GM19397 (cell line): ENCODE measurements at regions not wholly inside any gene's neighbourhood (a gene's known extent, or its start where the extent isn't known, plus 50 kb on each side); places are given as distances from the start of the nearest gene placed in this dataset.
"Not testable (repeated sequence)": the region's sequence is repeated elsewhere in the genome, so short reads cannot be mapped to it uniquely, and the experiment has no call there.

ENCODE experiments used
- ATAC-seq: cut with Tn5 transposase; IDR thresholded peaks from one replicate; pipeline ENCODE4 v1.9.1; 2021; ENCODE audit warnings: mild to moderate bottlenecking, moderate library complexity; ENCODE audit not compliant: unreplicated experiment

DNA sequence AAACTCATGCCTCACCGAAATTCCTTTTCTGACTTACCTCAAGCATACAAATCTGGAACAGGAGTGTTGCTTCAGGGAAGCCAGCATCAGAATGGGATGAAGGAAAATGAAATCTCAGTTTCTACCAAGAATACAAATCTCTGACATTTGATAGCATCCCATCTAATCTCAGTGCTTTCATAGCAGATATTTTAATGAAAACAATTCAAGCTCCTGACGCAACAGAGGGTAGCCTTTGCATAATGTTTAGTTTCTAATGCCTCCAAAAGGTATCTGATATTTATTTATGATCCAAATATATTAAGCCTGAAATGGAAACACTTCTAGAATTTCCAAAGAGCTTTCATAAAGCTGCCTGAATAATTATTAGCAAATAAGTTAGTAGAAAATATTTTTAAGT lies 251.4 kb downstream of the DEPDC1B start:
- no peak for ATAC-seq

DNA sequence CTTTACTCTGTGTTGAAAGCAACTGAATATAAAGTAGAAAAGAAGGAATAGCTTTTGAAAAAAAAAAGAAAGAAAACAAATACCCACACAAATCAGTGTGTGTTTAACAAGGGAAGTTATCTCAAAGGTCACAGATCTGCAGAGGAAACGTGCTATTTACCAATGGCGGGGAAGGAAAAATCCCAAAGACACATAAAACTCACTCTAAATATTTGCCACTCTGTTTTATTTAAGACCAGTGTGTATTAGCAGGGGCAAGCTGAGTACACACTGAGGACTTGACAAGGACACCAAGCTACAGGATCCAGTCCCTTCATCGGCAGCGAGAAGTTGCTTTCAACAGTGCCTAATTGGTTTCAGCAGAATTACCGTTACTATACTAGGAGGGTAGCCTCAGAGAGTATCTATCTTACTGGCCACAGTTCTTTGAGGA lies 252.5 kb downstream of the DEPDC1B start:
- ATAC-seq: no peak

DNA sequence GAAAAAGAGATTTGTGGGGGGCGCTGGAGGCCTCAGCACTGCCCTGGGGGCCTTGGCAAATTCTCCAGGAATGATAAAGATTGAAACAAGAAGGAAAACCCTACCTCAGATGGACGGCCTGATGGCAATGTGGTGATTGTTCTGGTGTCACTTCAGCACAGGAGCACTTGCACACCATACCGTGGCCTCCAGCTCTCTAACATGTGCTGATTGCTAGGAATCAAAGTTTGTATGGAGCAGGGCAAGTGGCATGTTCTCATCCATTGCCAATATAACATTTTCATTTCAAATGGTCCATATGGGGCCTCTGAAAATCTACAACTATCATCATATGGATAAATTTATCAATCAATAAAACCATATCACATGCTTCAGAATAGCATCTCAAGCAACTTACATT lies 253.0 kb downstream of the DEPDC1B start:
- no peak for ATAC-seq

DNA sequence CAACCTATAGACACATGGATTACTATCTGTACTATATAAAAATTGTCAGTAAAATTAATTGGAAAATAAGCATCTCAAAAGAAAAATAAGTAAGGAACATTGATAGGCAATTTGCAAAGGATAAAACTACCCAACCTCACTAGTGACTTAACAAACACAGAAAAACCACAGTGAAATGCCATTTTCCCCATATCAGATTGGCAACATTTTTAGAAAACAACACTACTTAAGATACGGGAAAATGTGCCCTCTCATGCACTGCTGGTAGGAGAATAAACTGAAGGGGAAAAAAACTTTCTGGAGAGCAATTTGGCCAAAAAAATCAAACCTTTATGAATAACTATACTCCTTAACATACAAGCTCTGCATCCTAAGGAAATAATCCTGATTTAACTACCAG lies 254.0 kb downstream of the DEPDC1B start:
- no peak for ATAC-seq

DNA sequence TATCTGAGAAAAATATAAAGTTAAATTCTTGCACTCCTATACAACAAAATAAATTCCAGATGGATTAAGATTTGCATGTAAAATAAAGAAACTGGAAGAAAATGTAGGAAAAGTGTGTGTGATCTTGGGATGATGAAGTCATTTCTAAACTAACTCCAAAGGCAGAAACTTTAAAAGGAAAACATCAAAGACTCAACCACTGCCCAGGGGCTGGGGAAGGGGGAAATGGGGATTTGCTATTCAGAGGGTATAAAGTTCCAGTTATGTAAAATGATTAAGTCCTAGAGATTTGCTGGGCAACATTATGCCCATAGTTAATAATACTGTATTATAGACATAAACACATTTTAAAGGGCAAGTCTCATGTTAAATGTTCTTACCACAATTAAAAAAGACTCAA lies 254.5 kb downstream of the DEPDC1B start:
- no peak for ATAC-seq

DNA sequence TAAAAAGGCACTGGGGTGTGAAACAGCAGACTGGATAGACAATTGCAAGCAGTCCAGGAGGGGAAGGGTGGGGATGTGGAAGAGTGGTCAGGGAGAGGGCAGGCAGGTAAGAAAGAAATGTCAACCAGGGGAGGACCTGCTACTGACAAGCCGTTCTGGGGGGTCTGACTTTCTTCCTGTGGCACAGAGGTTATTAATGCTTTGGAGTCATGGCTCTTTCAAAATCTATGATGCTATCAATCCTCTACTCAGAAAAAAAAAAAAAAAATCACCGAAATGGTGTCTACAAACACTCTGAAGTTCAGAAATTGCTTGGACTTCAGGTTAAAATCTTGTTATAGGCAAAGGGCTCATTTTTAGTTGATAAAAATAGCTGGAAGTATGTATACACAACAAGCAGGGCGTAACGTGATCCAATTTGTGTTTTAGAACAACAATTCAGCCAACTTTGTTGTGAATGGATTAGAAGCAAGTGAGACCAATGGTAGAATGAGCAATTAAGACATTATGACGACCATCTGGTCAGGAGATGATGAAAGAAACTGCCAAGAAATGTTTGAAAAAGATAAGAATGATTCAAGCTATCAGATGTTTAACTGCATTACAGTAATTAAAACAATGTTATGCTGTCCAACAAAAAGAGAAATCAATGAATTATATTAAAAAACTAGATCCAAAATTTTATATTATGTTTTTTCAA lies 255.2 kb downstream of the DEPDC1B start:
- no peak for ATAC-seq

DNA sequence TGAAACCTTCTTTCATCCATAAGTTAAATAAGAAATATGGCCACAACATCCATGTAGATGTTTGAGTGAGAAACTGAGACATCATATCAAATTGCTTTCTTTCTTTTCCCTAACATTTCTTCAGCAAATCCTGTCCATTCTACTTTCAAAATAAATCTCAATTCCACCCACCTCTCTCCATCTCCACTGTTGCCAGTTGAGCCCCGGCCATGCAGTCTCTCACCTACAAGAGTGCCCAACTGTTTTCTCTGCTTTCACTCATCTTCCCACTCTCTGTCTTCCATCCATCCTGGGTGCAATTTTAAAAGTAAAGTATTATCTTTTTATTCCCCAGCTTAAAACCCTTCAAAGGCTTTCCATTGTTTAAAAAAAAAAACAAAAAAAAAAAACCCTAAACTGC lies 260.4 kb downstream of the DEPDC1B start:
- ATAC-seq: no peak

DNA sequence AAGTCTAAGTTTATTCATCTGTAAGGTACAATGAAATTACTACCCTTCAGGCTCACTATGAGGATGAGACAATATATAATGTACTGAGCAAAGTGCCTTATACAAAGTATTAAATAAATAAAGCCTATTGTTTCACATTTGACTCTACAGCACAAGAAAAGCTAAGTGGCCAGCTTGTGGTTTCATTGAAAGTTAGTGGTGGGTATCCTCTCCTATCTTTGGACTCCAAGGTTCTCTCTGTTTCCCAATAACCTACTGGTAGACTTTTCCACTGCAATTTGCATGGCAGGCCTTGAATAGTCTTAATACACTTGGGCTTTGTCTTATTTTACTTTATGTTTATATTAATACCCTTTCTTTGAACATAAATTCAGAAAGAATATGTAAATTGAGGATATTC lies 262.7 kb downstream of the DEPDC1B start:
- ATAC-seq: no peak

DNA sequence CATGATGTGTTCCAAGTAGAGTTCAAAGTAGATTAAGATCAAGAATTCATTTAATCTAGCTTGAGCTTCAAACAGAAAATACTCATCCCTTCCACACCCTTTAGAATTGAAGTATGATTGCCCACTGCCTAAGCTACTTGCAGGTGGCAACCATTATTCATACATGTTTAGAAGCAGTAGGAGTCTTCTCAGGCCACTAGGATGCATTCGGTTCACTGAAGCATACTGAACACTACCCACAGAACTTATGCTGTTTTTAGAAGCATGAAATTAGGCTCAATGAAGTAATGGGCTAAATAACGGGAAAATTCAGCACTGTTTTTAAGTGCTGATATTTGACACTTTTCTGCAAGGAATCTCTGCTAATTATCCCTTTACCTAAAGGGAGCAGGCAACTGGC lies 263.4 kb downstream of the DEPDC1B start:
- no peak for ATAC-seq

DNA sequence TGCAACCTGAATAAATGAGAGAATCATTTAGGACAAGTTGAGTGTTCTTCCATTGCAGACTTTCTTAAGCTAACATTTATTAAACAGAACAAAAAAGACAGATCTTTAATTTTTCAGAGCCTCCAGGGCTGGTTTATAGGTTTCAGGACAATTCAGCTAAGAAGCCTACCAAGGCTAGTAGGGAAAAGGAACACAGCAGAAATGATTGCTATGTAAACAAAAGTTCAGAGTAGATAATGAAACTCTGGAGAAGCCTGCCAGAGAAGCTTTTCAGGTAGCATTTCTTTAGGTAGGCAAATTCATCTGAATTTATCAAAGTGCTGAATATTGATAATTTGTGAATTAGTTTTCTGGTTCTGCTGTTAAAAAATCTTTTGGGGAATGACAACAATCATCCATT lies 264.2 kb downstream of the DEPDC1B start:
- ATAC-seq: no peak

DNA sequence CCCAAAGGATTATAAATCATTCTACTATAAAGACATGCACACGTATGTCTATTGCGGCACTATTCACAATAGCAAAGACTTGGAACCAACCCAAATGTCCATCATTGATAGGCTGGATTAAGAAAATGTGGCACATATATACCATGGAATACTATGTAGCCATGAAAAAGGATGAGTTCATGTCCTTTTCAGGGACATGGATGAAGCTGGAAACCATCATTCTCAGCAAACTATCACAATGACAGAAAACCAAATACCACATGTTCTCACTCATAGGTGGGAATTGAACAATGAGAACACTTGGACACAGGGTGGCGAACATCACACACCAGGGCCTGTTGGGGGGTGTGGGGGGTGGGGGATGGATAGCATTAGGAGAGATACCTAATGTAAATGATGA lies 273.8 kb downstream of the DEPDC1B start:
- not testable (repeated sequence) for ATAC-seq

DNA sequence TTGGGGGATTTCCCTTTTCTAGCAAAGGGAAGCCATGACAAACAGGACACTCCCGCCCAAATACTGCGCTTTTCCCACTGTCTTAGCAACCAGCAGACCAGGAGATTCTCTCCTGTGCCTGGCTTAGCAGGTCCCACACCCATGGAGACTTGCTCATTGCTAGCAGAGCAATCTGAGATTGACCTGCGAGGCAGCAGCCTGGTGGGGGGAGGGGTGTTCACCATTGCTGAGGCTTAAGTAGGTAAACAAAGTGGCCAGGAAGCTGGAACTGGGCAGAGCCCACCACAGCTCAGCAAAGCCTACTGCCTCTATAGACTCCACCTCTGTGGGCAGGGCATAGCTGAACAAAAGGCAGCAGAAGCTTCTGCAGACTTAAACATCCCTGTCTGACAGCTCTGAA lies 279.2 kb downstream of the DEPDC1B start:
- ATAC-seq: not testable (repeated sequence)

DNA sequence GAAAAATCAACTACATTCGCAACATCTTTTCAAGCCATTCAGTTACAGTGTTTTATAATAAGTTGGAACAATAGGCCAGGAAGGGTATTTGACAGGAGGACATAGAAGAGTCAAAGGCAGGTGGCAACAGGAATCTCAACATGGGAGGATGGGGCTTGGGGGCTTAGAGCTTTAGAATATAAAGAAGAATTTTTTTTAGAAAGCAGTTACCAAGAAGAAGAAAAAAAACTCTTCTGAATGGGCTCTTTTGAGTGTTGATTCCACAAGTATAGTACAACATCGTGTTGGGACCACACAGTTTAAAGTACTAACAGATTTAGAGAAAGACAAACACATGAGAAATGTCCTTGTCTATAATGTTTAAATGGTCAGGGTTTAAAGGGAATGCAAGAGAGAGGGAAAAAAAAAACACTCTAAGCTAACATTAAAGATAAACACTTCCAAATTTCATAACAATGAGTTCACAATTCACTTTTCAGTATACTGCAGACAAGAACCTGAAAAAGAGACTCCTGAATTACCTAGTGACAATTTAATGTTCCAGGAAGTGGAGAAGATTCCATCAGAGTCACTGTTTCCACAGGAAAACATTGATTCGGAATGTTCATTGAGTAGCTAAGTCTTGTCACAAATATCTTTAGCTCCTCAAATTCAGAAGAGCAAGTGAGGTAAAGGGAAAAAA lies 282.3 kb downstream of the DEPDC1B start:
- ATAC-seq: no peak

DNA sequence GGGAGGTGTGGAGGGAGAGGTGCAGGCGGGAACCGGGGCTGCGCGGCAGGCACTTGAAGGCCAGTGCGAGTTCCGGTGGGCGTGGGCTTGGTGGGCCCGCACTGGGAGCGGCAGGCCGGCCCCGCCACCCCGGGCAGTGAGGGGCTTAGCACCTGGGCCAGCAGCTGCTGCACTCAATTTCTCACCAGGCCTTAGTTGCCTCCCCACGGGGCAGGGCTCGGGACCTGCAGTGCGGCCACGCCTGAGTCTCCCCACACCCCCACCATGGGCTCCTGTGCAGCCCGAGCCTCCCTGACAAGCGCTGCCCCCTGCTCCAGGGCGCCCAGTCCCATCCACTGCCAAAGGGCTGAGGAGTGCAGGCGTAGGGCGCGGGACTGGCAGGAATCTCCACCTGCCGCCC lies 284.5 kb downstream of the DEPDC1B start:
- no peak for ATAC-seq

DNA sequence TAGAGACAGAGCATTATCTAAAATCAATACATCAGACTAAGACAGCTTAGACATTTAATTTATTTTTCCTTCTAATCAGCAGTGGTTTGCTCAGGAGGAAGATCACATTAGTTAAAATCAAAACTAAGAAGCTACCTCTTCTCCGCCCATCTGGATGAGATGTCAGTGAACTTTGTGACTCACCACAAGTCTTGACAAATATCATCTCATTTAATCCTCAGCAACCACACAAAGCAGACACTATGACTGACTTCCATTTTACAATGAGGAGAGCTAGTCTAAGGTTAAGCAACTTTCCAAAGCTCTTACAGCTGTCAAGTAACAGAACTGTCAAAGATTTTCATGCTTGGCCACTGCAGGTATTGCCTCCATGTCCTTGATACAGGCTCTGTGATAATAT lies 289.5 kb downstream of the DEPDC1B start:
- no peak for ATAC-seq

DNA sequence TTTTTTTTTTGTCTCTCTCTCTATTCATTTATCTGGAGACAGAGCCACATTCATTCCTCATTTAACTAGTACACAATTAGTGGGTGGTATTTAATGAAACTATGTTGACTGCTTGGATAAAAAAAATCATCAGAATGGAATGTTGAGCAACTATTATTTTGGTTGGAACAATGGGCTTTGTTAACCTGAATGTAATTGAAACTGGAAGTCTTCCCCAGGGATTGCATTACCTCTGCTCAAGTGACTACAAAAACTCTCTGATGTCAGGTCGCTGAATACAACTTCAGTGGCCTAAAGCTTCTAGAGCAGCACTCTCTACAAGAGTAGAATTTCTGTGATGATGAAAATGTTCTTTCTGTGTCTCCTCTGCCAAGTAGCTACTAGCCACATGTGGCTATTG lies 295.8 kb downstream of the DEPDC1B start:
- ATAC-seq: no peak

DNA sequence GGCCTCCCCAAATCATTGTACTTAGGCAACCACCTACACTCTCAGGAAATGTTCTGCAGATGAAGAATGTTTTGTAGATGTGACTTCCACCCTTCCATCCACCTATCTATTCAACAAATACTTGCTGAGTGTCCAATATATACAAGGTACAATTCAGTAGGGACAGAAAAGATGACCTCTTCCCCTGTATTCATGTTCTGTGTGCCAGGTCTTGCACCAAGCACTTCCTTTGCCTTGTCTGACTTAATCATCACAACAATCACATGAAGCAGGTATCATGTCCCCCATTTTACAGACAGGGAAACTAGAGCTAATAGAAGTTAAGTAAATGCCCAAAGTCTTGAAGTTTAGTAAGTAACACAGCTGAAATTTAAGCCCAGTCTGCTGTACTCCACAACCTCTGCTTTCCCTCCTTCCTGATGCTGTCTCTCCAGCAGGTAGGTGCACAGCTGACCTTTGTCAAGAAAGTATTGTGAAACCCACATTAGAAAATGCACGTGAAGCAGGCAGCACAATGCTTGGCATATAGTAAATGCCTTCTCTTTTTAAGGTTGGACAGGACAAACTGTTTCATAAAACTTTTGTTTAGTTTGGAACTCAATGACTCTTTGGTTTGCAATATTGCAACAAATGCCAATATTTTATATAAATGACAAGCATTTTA lies 296.5 kb downstream of the DEPDC1B start:
- ATAC-seq: no peak

DNA sequence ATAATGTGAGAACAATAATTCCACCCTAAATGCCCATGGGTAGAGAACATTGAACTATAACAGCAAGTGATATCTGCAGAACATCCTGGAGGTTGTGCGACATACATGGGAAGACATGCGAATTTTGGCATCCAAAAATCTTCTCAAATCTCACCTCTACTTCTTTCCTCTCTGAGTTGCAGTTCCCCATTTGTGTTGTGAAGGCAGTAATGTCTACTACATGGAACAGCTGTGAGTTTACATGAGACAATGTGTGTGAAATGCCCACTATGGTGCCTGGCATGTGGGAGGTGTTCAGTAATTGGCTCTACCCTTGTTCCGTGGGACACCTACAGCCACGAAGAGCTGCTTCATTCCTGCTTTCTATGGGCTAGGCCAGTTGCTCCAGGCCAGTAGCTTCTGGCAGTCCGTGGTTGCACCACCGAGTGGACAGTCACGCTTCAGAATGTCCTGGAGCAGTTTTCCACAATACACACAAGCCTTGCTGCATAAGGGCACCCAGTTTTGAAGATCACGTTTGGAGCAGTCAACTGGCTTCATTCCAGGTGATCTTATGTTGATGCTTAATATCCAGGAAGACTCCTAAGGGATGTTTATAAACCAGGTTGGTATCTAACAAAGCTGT lies 297.7 kb downstream of the DEPDC1B start:
- no peak for ATAC-seq

DNA sequence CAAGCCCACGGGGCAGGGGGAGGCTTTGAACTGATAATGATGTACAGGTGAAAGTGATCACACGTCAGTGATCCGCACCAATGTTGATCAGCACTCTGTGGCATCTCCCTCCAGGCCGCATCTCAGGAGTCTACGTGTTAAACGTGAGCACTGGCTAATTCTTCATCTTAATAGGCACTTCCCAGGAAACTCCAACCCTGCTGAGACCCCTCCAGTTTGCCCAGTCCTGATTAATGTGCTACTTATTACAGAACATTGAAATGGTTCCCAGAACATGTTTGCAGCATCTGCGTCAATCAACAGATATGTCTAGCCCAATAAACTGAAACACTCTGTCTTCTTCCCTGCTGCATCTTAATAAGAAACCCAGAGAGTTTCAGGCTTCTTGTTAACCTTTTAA lies 298.4 kb downstream of the DEPDC1B start:
- ATAC-seq: no peak

DNA sequence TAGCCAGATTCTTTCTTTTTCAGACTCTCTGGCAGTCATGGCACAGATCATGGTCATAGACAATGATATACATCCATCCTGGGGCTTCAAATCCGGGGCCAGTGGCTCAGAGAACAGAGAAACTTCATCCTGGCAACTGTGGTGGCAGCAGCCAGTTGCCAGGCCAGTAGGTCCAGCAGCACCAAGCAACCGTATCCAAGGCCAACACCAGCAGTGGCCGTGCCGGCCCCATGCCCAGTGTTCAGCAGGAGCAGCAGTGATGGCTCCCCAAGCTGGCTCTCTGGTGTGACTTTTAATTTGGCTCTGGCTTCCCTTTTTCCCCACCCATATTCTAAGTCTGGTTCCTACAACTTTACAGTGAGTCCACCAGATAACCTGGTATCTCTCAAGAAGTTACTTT lies 300.5 kb downstream of the DEPDC1B start:
- ATAC-seq: no peak

DNA sequence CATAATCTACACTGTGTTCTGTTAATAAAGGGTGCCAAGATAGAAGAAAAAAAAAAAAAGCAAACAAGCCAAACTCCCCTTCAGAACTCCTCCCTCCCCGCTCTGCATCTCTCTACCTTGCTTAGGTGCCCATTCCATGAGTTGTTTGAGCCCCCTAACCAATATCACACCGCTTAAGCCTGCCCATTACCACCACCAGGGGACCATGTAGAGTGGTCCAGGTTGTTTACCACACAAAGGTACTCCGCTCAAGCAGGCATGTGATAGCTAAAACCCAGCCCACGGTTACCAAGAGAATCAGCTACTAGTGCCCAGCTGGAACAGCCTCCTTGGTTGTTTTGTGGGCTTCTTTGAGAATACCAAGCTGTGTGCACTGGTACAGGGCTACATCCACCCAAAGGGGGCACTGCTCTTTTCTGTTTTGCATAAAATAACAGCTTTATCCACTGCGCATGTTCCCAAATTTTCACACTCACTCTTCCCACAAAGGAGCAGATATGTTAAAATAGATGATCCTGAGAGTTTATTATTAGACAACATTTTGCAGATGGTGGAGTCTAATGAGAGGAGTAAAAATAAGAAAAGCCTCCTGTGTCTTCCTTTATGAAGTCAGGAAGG lies 304.1 kb downstream of the DEPDC1B start:
- ATAC-seq: no peak
